ENCODE measurements at regions not wholly inside any gene's neighbourhood (a gene's known extent, or its start where the extent isn't known, plus 50 kb on each side); places are given as distances from the start of the nearest gene placed in this dataset.
A peak's percentile ranks its signal among the peaks of the same experiment; 100 is the strongest.

DNA sequence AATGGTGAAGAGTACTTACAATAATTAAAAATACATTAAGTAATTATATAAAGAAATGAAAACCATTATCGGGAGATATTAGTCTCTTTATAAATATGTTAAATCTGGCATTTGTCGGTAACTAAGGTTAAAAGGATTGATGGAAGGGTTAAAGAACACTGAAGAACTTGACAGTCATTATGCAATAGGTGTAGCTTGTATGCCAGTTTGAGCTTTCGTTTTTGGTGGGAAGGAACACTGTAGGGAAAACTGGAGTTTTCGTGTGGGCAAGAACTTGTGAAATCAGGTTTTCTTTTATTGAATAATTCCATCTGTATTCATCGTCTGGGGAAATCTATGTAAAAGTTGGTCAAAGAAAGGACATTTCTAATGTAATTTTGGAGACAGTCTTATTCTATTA is 142.3 kb downstream of the DMRTA1 start:
- TF ChIP-seq, protein P1, sequence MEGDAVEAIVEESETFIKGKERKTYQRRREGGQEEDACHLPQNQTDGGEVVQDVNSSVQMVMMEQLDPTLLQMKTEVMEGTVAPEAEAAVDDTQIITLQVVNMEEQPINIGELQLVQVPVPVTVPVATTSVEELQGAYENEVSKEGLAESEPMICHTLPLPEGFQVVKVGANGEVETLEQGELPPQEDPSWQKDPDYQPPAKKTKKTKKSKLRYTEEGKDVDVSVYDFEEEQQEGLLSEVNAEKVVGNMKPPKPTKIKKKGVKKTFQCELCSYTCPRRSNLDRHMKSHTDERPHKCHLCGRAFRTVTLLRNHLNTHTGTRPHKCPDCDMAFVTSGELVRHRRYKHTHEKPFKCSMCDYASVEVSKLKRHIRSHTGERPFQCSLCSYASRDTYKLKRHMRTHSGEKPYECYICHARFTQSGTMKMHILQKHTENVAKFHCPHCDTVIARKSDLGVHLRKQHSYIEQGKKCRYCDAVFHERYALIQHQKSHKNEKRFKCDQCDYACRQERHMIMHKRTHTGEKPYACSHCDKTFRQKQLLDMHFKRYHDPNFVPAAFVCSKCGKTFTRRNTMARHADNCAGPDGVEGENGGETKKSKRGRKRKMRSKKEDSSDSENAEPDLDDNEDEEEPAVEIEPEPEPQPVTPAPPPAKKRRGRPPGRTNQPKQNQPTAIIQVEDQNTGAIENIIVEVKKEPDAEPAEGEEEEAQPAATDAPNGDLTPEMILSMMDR (IDR thresholded peaks at IDR 0.05; ENCODE audit: insufficient read depth, low read length) = no peak
- DNase-seq (ENCODE audit: low read depth) = no peak
- H3K4me3 ChIP-seq (ENCODE audit: low read depth, low read length) = no peak overlapping the region

DNA sequence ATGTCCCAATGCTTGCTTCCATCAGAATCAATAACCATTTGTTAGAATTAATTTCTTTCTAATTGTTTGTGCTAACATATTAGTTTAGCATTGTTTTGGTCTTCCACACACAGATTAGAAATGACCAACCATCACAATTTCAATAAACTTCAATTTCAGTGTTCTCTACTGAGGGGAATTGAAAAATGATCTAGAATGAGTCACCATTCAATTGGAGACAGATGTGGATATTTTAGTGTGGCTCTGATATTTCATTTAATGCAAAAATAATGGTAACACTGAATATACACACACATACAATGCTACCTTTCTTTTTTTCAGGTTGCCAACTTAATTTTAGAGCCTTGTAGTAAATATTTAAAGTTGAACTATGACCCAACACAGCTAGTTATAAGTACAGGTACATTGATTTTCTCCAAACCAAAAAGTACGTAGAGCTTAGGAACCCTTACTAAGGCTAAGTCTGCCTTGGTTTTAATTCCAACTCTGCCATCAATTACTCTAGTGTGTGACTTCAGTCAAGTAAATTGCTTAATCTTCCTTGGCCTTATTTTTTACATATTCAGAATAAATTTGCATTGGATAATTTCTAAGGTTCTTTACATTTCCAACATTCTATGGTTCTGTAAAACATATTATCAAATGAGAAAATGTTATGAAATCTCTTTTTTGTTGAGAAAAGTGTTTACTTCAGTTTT is 143.9 kb downstream of the DMRTA1 start:
- DNase-seq (ENCODE audit: low read depth) = peak; percentile 22
- TF ChIP-seq, protein P1 (IDR thresholded peaks at IDR 0.05; ENCODE audit: insufficient read depth, low read length) = no peak
- no peak overlapping the region for H3K4me3 ChIP-seq (ENCODE audit: low read depth, low read length)

DNA sequence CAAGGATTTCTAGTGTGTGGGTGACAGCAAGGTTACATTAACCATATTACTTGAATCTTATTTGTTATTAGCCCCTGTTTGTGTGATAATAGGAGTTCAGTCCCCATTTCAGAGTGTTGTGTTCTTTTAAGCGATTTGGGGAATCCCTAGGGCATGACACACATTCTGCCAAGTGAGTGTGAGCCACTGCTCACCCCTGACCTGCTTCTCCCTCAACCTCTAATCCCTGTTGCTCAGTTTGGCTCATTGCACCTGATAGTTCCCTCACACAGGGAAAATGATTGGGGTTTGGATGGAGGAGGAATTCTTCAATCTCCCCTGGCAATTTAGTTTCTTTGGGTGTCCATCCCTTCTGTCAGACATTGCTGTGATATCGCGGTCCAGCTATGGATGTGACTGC is 149.2 kb downstream of the DMRTA1 start:
- no peak overlapping the region for H3K4me3 ChIP-seq (ENCODE audit: low read depth, low read length)
- DNase-seq (ENCODE audit: low read depth) = no peak
- TF ChIP-seq, protein P1 (IDR thresholded peaks at IDR 0.05; ENCODE audit: insufficient read depth, low read length) = no peak

DNA sequence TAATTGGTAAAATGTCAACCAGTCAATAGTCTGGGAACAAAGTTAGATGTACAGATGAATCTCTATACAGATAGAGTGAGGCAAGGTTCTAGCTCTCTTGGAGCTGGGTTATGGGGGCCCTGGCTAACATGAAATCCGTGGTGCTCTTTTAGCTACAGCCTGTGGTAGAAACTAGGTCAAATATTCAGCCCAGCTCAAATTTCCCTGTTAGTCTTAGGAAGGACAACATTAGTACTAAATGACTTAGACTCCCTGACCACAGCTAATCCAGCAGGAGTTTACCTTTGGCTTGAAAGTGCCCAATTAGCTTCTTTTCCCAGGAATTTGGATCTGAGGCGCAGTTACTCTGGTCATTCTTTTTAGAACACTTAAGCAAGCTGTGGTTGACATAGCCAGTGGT is 170.5 kb downstream of the DMRTA1 start:
- no peak overlapping the region for H3K4me3 ChIP-seq (ENCODE audit: low read depth, low read length)
- TF ChIP-seq, protein P1 (IDR thresholded peaks at IDR 0.05; ENCODE audit: insufficient read depth, low read length) = no peak
- DNase-seq (ENCODE audit: low read depth) = no peak

DNA sequence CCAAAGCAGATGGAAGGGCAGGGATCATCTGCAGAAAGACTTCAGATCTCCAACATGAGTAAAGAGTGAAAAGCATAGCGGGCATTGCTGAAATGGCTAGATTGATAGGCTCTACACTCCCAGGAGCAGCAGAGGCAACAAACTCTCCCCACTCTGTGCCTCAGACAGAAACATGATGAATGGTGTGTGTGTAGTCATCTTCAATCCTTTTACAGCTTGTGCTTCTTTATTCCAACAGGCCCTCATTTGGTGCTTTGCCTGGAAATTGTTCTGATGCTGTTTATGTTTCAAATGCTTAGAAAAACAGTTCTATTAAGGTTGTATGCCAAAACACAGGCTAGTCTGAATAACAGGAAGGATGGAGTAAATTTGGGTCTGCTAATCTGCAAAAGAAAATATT is 176.2 kb downstream of the DMRTA1 start:
- DNase-seq (ENCODE audit: low read depth) = peak; percentile 30
- TF ChIP-seq, protein P1 (IDR thresholded peaks at IDR 0.05; ENCODE audit: insufficient read depth, low read length) = no peak
- no peak overlapping the region for H3K4me3 ChIP-seq (ENCODE audit: low read depth, low read length)

DNA sequence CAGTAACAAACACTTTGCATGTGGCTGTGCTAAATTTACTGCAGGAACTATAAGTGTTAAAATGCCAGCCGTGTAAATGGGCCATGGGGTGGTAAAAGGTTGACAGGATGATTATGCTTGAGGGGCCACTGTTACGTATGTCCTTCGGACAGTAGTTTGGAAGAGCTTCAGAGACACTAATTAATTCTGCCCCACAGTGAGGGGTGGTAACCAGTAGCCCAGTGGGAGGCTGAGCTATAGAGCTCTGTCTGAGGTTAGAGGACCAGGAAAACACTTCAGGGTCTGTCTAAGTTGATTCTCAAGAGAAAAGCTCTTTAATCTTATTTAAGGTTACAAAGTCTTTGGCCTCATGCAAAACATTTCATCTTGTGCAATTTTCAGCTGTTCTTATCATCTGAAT is 176.6 kb downstream of the DMRTA1 start:
- TF ChIP-seq, protein P1 (IDR thresholded peaks at IDR 0.05; ENCODE audit: insufficient read depth, low read length) = no peak
- DNase-seq (ENCODE audit: low read depth) = no peak
- H3K4me3 ChIP-seq (ENCODE audit: low read depth, low read length) = no peak overlapping the region

DNA sequence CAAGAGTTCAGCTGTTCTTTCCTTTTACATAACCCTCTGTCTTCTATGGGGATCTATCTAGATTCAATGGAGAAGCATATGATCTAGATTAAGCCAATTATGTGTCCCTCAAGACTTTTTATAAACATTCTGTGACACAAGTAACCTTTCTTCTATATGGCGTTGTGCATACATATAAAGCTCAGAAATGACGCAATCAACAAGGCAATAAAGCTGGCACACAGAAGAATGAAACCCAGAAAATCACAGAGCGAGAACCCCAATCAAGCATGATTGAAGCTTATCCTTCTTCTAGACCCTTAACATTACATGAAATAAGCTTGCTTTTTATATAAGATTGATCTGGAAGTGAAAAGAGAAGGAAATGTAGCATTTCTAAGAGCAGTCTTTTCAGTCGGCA is 178.9 kb downstream of the DMRTA1 start:
- TF ChIP-seq, protein P1 (IDR thresholded peaks at IDR 0.05; ENCODE audit: insufficient read depth, low read length) = no peak
- no peak for DNase-seq (ENCODE audit: low read depth)
- no peak overlapping the region for H3K4me3 ChIP-seq (ENCODE audit: low read depth, low read length)

Measured in fibroblast of the aortic adventitia (primary cell).